Peyer's patch (tissue), 4 donors: ENCODE measurements at regions not wholly inside any gene's neighbourhood (a gene's known extent, or its start where the extent isn't known, plus 50 kb on each side); places are given as distances from the start of the nearest gene placed in this dataset.

ENCODE experiments used
- POLR2A ChIP-seq, 2 donors: fragments of 450-650 bp; IDR thresholded peaks; one replicate each; pipeline ENCODE4 v1.5.1; 2017; ENCODE audit warnings: antibody characterized with exemption in 2 of 2, mild to moderate bottlenecking in 2 of 2, moderate library complexity in 2 of 2
- TF ChIP-seq, protein P1 (sequence below), 6 experiments: fragments of 450-650 bp in 4 of 6; fragments of 200-600 bp in 2 of 6; sonication (generic) in 1 of 6; IDR thresholded peaks; one replicate each; pipeline ENCODE4 v1.5.1; 2017 to 2019; ENCODE audit warnings: antibody characterized with exemption in 6 of 6, mild to moderate bottlenecking in 3 of 6, moderate library complexity in 1 of 6

- TF ChIP-seq, protein P1, sequence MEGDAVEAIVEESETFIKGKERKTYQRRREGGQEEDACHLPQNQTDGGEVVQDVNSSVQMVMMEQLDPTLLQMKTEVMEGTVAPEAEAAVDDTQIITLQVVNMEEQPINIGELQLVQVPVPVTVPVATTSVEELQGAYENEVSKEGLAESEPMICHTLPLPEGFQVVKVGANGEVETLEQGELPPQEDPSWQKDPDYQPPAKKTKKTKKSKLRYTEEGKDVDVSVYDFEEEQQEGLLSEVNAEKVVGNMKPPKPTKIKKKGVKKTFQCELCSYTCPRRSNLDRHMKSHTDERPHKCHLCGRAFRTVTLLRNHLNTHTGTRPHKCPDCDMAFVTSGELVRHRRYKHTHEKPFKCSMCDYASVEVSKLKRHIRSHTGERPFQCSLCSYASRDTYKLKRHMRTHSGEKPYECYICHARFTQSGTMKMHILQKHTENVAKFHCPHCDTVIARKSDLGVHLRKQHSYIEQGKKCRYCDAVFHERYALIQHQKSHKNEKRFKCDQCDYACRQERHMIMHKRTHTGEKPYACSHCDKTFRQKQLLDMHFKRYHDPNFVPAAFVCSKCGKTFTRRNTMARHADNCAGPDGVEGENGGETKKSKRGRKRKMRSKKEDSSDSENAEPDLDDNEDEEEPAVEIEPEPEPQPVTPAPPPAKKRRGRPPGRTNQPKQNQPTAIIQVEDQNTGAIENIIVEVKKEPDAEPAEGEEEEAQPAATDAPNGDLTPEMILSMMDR (IDR thresholded peaks at IDR 0.05): no peak
- TF ChIP-seq POLR2A (IDR thresholded peaks at IDR 0.05): no peak
Measured at GRCh38 chr6:164924674-164925073, 384.7 kb downstream of the C6orf118 start.
